Epithelial cell of esophagus (primary cell): ENCODE measurements at regions not wholly inside any gene's neighbourhood (a gene's known extent, or its start where the extent isn't known, plus 50 kb on each side); places are given as distances from the start of the nearest gene placed in this dataset.

Experiments
- DNase-seq: peaks from one replicate; pipeline ENCODE4 v3.0.0; 2010; ENCODE audit warnings: low read depth
- H3K4me3 ChIP-seq: 2 replicates; pipeline ENCODE4 v1.5.1; 2011; ENCODE audit warnings: mild to moderate bottlenecking, low read length, control low read depth
- TF ChIP-seq, protein P1 (sequence below): IDR thresholded peaks from 2 replicates; pipeline ENCODE4 v1.5.1; 2011; ENCODE audit warnings: low read depth, mild to moderate bottlenecking, low read length, control low read depth, inconsistent platforms; ENCODE audit not compliant: insufficient read depth; ENCODE audit errors: missing control alignments

DNA sequence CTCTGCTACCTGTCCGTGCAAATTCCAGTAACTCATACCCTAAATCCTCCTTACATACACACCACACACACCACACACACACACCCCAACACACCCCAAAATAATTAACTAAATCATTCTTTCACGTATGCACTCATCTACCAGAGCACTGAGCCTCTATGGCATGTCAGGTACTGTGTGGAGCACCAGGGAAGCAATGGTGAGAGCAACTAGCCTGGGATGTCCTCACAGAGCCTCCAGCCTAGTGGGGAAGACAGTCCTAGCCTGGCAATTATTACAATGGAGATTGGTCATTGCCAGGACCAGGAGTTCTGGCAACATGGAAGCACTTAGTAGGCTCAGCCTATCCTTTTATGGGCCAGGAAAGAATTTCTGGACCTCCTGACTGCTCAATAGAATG, 72.7 kb upstream of the LCLAT1 start:
- TF ChIP-seq, protein P1, sequence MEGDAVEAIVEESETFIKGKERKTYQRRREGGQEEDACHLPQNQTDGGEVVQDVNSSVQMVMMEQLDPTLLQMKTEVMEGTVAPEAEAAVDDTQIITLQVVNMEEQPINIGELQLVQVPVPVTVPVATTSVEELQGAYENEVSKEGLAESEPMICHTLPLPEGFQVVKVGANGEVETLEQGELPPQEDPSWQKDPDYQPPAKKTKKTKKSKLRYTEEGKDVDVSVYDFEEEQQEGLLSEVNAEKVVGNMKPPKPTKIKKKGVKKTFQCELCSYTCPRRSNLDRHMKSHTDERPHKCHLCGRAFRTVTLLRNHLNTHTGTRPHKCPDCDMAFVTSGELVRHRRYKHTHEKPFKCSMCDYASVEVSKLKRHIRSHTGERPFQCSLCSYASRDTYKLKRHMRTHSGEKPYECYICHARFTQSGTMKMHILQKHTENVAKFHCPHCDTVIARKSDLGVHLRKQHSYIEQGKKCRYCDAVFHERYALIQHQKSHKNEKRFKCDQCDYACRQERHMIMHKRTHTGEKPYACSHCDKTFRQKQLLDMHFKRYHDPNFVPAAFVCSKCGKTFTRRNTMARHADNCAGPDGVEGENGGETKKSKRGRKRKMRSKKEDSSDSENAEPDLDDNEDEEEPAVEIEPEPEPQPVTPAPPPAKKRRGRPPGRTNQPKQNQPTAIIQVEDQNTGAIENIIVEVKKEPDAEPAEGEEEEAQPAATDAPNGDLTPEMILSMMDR: no peak
- H3K4me3 ChIP-seq: no peak overlapping the region
- no peak for DNase-seq

DNA sequence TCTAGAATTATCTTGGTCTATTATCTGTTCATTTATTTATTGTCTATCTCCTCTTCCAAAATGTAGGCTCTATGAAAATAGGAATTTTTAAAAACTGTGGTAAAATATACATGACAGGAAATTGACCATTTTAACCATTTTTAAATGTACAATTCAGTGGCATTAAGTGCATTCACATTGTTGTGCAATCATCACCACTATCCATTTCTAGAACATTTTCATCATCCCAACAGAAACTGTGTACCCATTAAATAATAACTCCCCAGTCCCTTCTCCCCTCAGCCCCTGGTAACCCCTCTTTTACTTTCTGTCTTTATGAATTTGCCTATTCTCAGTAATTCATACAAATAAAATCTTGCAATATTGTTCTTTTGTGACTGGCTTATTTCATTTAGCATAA, 71.1 kb upstream of the LCLAT1 start:
- TF ChIP-seq, protein P1: no peak
- H3K4me3 ChIP-seq: no peak overlapping the region
- DNase-seq: no peak

DNA sequence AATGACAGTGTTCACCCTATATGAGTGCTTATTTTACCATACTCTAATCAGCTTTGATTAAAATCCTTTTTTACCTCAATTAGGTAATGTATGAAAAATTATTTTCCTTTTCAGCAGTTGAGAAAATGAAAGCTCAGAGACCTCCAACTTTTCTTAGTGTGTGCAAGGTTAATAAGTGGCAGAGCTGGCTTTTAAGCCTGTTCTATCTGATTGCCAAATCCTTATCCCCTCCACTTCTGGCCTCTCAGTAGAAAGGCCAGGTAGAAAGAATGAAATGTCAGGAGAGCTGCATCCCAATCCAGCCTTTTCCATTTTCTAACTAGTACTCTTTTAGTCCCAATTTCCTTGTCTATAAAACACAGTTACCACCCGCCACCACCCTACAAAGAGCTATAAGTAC, 67.6 kb upstream of the LCLAT1 start:
- DNase-seq: no peak
- TF ChIP-seq, protein P1: no peak
- no peak overlapping the region for H3K4me3 ChIP-seq

DNA sequence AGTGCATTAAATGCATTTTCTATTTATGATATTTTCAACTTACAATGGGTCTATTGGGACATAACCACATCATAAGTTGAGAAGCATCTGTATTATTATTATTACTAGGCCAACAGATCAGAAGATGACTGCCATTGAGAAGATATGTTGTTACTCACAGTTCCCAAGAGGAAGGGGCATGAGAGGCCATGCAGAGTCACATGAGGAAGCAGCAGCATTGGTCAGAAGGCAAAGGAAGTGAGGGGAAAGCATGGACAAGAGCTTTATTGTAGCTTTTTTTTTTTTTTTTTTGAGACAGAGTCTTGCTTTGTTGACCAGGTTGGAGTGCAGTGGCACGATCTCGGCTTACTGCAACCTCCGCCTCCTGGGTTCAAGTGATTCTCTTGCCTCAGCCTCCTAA, 66.2 kb upstream of the LCLAT1 start:
- H3K4me3 ChIP-seq: no peak overlapping the region
- no peak for DNase-seq

DNA sequence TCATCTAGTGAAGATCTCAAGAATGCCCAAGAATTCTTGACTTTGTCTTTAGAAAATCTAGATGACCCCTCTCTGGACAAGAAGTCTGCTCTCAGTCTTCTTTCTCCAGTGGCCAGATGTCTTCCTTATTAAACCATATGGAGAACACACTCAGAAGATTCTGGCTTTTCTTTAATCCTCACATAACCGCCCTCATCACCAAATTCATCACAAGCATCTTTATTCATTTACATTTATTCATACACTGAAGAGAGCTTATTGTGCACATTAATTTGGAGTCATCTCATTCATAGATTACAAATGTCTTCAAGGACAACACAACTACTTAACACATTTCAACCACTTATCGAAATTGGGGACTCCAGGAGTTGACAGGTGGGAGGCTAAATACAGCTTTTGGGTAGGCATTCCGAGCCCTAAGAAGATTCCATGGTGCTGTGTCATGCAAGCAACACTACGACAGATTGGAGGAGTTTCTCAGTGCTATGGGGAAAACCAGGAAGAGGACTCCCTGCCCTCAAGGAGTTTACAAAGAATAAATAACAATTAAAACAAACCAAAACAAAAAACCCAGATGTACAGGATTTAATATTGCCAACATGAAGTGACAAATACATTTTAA, 64.8 kb upstream of the LCLAT1 start:
- TF ChIP-seq, protein P1: no peak
- DNase-seq: no peak
- H3K4me3 ChIP-seq: no peak overlapping the region

More for the DNA sequence above, 66.2 kb upstream of the LCLAT1 start:
- TF ChIP-seq, protein P1: no peak

DNA sequence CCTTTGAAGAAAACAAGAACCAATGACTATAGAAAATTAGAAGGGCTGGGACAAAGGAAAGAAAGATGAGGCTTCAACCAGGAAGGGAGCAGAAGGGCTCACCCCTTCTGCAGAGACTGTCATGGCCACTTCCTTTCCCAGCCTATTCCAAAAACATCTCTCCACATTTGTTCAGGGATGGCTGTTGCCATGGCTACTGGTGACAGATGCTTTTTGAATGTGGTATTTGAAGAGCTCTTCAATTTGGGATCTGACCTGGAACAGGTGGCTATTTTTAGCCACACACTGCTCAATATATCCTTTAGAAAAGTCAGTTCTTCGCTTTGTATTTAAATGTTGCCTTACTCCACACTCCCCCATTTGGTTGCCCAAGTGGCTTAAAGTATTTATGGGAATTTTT, 64.1 kb upstream of the LCLAT1 start:
- H3K4me3 ChIP-seq: no peak overlapping the region
- TF ChIP-seq, protein P1: no peak
- no peak for DNase-seq

DNA sequence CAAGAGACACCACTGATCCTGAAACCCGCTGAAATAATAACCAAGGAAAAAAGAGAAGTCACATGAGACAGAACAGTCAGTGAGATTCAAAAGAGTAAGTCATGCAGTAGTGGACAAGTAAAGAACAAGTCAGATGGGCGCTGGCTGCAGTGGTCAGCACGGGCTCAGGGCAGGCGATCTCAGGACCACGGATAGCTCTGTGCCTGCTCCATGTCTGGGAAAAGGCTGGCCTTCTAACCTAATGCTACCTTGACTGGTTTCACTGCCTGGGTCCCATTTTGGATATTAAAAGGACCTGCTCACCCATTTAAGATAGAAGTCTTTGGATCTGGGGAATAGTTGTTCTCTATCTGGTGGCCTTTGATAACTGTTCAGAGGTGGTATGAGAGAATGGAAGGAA, 61.7 kb upstream of the LCLAT1 start:
- peak; percentile 33 for DNase-seq
- no peak overlapping the region for H3K4me3 ChIP-seq
- TF ChIP-seq, protein P1: no peak
